ENCODE measurements at regions not wholly inside any gene's neighbourhood (a gene's known extent, or its start where the extent isn't known, plus 50 kb on each side); places are given as distances from the start of the nearest gene placed in this dataset.

- no peak overlapping the region for H2BK5ac ChIP-seq (ENCODE audit: insufficient read length, low read length)
- H3T11ph ChIP-seq (ENCODE audit: low read length) = no peak overlapping the region
- H4K20me1 ChIP-seq (ENCODE audit: control insufficient read depth, insufficient read depth, insufficient read length) = no peaks in the 10 kb centered on the region
- H3K9ac ChIP-seq (ENCODE audit: extremely low read depth, insufficient read length, low read length) = no peak overlapping the region
- no peak overlapping the region for H3K4ac ChIP-seq (ENCODE audit: low read depth, low read length)
- no peak overlapping the region for H2AFZ ChIP-seq (ENCODE audit: low read length)
- H3K36me3 Mint-ChIP-seq (ENCODE audit: insufficient read depth in 1 of 3, low read depth in 3 of 3) = 0 out of 7 replicates have a peak, but pooled peaks cover 0 to 2% (median 0%) of the 10 kb centered on the region in 3 experiments
- H3K4me3 Mint-ChIP-seq = no peak overlapping the region
- H4K91ac ChIP-seq (ENCODE audit: insufficient read length, low read depth, low read length) = no peak overlapping the region
- no peaks in the 10 kb centered on the region for H3K27me3 Mint-ChIP-seq (ENCODE audit: low read depth)
- no peak overlapping the region for H2AK5ac ChIP-seq (ENCODE audit: insufficient read length, low read length)
- H2BK120ac ChIP-seq (ENCODE audit: low read depth, low read length, poor library complexity, severe bottlenecking) = no peak overlapping the region
- H3K4me1 Mint-ChIP-seq = peaks cover 39 to 47% of the 10 kb centered on the region in 2 experiments
- H3K23me2 ChIP-seq (ENCODE audit: insufficient read length, low read depth, low read length, poor library complexity, severe bottlenecking) = no peaks in the 10 kb centered on the region
- H3K14ac ChIP-seq (ENCODE audit: insufficient read depth, low read length) = no peak overlapping the region
- no peaks in the 10 kb centered on the region for H3K27me3 ChIP-seq (ENCODE audit: insufficient read depth, low read length)
- H3K9me3 ChIP-seq (ENCODE audit: control insufficient read depth, low read depth, low read length) = no peaks in the 10 kb centered on the region
- no peak overlapping the region for H3K4me2 ChIP-seq (ENCODE audit: insufficient read depth, insufficient read length, low read length)
- no peak overlapping the region for H2BK15ac ChIP-seq (ENCODE audit: low read depth, low read length)
- no peak overlapping the region for H2BK20ac ChIP-seq (ENCODE audit: low read depth, low read length, poor library complexity, severe bottlenecking)
- no peak overlapping the region for H2BK12ac ChIP-seq (ENCODE audit: insufficient read length, low read depth, low read length)
- H3K18ac ChIP-seq (ENCODE audit: insufficient read length, low read depth, low read length) = no peak overlapping the region
- TF ChIP-seq CTCF (conservative IDR thresholded peaks at IDR 0.05) = no peak
- no peak for DNase-seq
- no peaks in the 10 kb centered on the region for H3K79me1 ChIP-seq (ENCODE audit: insufficient read depth, low read depth, low read length, poor library complexity, severe bottlenecking)
- no peak overlapping the region for H4K8ac ChIP-seq (replicated peaks; ENCODE audit: insufficient read length, low read depth, low read length)
- H3K27ac Mint-ChIP-seq = no peak overlapping the region
- no peak overlapping the region for H3K23ac ChIP-seq (ENCODE audit: insufficient read length, low read depth, low read length)
- no peak overlapping the region for H4K5ac ChIP-seq (ENCODE audit: insufficient read length, low read depth, low read length)
- H3K27ac ChIP-seq (ENCODE audit: insufficient read length, low read depth, low read length) = no peak overlapping the region
- no CpG with 5 or more reads among the region's 1 CpG for WGBS (ENCODE audit: extremely low coverage, insufficient read length, low lambda C conversion rate)
- peaks cover 5% of the 10 kb centered on the region; the same call in 1 of the 2 replicates for H3K4me1 ChIP-seq (ENCODE audit: insufficient read depth, low read length)
- H3K9me3 Mint-ChIP-seq = no peaks in the 10 kb centered on the region
- no peaks in the 10 kb centered on the region for H3K79me2 ChIP-seq (ENCODE audit: insufficient read depth, low read length)
- no peak overlapping the region for H3K56ac ChIP-seq (ENCODE audit: insufficient read length, low read depth, low read length)
These were observed 1052.6 kb downstream of the RPA4 start for GRCh38 chrX:97936296-97936695.

Measured in H9 (cell line).